IMR-90 (cell line): ENCODE measurements at regions not wholly inside any gene's neighbourhood (a gene's known extent, or its start where the extent isn't known, plus 50 kb on each side); places are given as distances from the start of the nearest gene placed in this dataset.

Experiments used
- ATAC-seq: fragments of 200-7000 bp; cut with Tn5 transposase; 2 replicates; pipeline ENCODE4 v1.9.1; 2020; ENCODE audit warnings: low read depth, mild to moderate bottlenecking, moderate library complexity
- BruUV-seq: library from RNA; stranded (reverse); fragments of 400-500 nt; replicated peaks from 2 replicates; lab custom pipeline; 2021; lab: Mats Ljungman, UMichigan
- CTCF ChIA-PET: fragments of 300-600 bp; formaldehyde crosslinking; extraction: SDS; loops from one replicate; lab custom pipeline; 2021; ENCODE audit warnings: antibody characterized with exemption; lab: Yijun Ruan, JAX
- POLR2A ChIA-PET: fragments of 300-600 bp; sonication (Branson Sonifier 250); formaldehyde crosslinking; loops from one replicate; lab custom pipeline; 2022; ENCODE audit warnings: antibody characterized with exemption; ENCODE audit not compliant: unreplicated experiment; lab: Charles Lee
- DNase-seq: peaks from one replicate; pipeline ENCODE4 v3.0.0; 2013
- H2AFZ ChIP-seq: replicated peaks from 2 replicates; pipeline ENCODE3; 2013; ENCODE audit warnings: low read length, mild to moderate bottlenecking; ENCODE audit not compliant: poor library complexity
- H2AK5ac ChIP-seq: 2 replicates; pipeline ENCODE4 v1.6.1; 2013; ENCODE audit warnings: low read depth, low read length, inconsistent platforms
- H2AK9ac ChIP-seq: replicated peaks from 2 replicates; pipeline ENCODE3; 2013; ENCODE audit warnings: mild to moderate bottlenecking, low read depth, low read length, moderate library complexity; ENCODE audit not compliant: poor library complexity
- H2BK120ac ChIP-seq: 2 replicates; pipeline ENCODE4 v1.6.1; 2013; ENCODE audit warnings: low read depth, low read length, inconsistent platforms
- H2BK15ac ChIP-seq: 3 replicates; pipeline ENCODE4 v1.6.1; 2013; ENCODE audit warnings: low read depth, low read length, inconsistent platforms
- H2BK20ac ChIP-seq: 2 replicates; pipeline ENCODE4 v1.6.1; 2013; ENCODE audit warnings: low read depth, mild to moderate bottlenecking, inconsistent platforms, low read length, moderate library complexity
- H2BK5ac ChIP-seq: 2 replicates; pipeline ENCODE4 v1.6.1; 2013; ENCODE audit warnings: mild to moderate bottlenecking, low read depth, low read length, inconsistent platforms; ENCODE audit not compliant: poor library complexity, severe bottlenecking
- H3K14ac ChIP-seq: replicated peaks from 2 replicates; pipeline ENCODE4 v1.6.1; 2013; ENCODE audit warnings: low read depth, low read length, inconsistent platforms
- H3K18ac ChIP-seq: 2 replicates; pipeline ENCODE4 v1.6.1; 2013; ENCODE audit warnings: low read depth, low read length, control low read depth
- H3K23ac ChIP-seq: 2 replicates; pipeline ENCODE4 v1.6.1; 2013; ENCODE audit warnings: low read depth, low read length, inconsistent platforms
- H3K27ac ChIP-seq: 2 replicates; pipeline ENCODE4 v1.5.1; 2013; ENCODE audit warnings: mild to moderate bottlenecking, control low read depth, low read length; ENCODE audit not compliant: insufficient read depth
- H3K27me3 ChIP-seq: 2 replicates; pipeline ENCODE4 v1.6.1; 2013; ENCODE audit warnings: low read length; ENCODE audit not compliant: control insufficient read depth, insufficient read depth
- H3K36me3 ChIP-seq: 2 replicates; pipeline ENCODE4 v1.6.1; 2013; ENCODE audit warnings: low read length, mixed read lengths; ENCODE audit not compliant: control insufficient read depth, insufficient read depth
- H3K4ac ChIP-seq: 2 replicates; pipeline ENCODE4 v1.6.1; 2013; ENCODE audit warnings: low read depth, low read length, inconsistent platforms
- H3K4me1 ChIP-seq: 2 replicates; pipeline ENCODE4 v1.6.1; 2013; ENCODE audit warnings: low read length, mixed read lengths; ENCODE audit not compliant: control insufficient read depth, insufficient read depth
- H3K4me2 ChIP-seq: 2 replicates; pipeline ENCODE4 v1.6.1; 2013; ENCODE audit warnings: low read depth, mild to moderate bottlenecking, control low read depth, low read length, moderate library complexity
- H3K4me3 ChIP-seq: 2 replicates; pipeline ENCODE4 v1.5.1; 2013; ENCODE audit warnings: low read depth, mild to moderate bottlenecking, control low read depth, low read length, moderate library complexity; ENCODE audit not compliant: insufficient read depth
- H3K56ac ChIP-seq: 2 replicates; pipeline ENCODE4 v1.6.1; 2013; ENCODE audit warnings: low read length, inconsistent platforms; ENCODE audit not compliant: insufficient read depth; ENCODE audit errors: extremely low read depth
- H3K79me1 ChIP-seq, 2 experiments: 2 replicates each; pipeline ENCODE4 v1.6.1; 2013; ENCODE audit warnings: low read length in 2 of 2, inconsistent platforms in 1 of 2, low read depth in 1 of 2
- H3K9ac ChIP-seq: 2 replicates; pipeline ENCODE4 v1.6.1; 2013; ENCODE audit warnings: low read depth, low read length, control low read depth
- H3K9me1 ChIP-seq: 2 replicates; pipeline ENCODE4 v1.6.1; 2013; ENCODE audit warnings: low read length, inconsistent platforms; ENCODE audit not compliant: insufficient read depth
- H3K9me3 ChIP-seq: 2 replicates; pipeline ENCODE4 v1.6.1; 2013; ENCODE audit warnings: low read length; ENCODE audit not compliant: control insufficient read depth, insufficient read depth
- H4K20me1 ChIP-seq: 2 replicates; pipeline ENCODE4 v1.6.1; 2013; ENCODE audit warnings: low read length, inconsistent platforms; ENCODE audit not compliant: insufficient read depth
- H4K5ac ChIP-seq: 2 replicates; pipeline ENCODE4 v1.6.1; 2013; ENCODE audit warnings: mild to moderate bottlenecking, low read depth, low read length, control low read depth
- H4K8ac ChIP-seq, 2 experiments: 2 replicates each; pipeline ENCODE4 v1.6.1; 2013; ENCODE audit warnings: low read depth in 2 of 2, low read length in 2 of 2, control low read depth in 1 of 2, inconsistent platforms in 1 of 2
- H4K91ac ChIP-seq: 2 replicates; pipeline ENCODE4 v1.6.1; 2013; ENCODE audit warnings: low read depth, low read length, inconsistent platforms; ENCODE audit not compliant: insufficient read depth
- BHLHE40 ChIP-seq: fragments of 150-350 bp; IDR thresholded peaks from 2 replicates; pipeline ENCODE4 v1.6.1; 2016; ENCODE audit warnings: mild to moderate bottlenecking, low read depth, low read length
- CEBPB ChIP-seq: IDR thresholded peaks from 2 replicates; pipeline ENCODE4 v1.6.1; 2012; ENCODE audit warnings: low read depth, low read length, improper control_type of control experiment
- CHD1 ChIP-seq: IDR thresholded peaks from 2 replicates; pipeline ENCODE4 v1.6.1; 2012; ENCODE audit warnings: low read depth, low read length, improper control_type of control experiment
- ELK1 ChIP-seq: fragments of 150-350 bp; IDR thresholded peaks from 2 replicates; pipeline ENCODE4 v1.6.1; 2016; ENCODE audit warnings: low read depth, mild to moderate bottlenecking, low read length, moderate library complexity, borderline replicate concordance
- FOS ChIP-seq: fragments of 150-350 bp; IDR thresholded peaks from 2 replicates; pipeline ENCODE4 v1.6.1; 2016; ENCODE audit warnings: low read depth, low read length
- MAFK ChIP-seq: IDR thresholded peaks from 2 replicates; pipeline ENCODE4 v1.6.1; 2012; ENCODE audit warnings: low read depth, low read length, improper control_type of control experiment
- MAZ ChIP-seq: IDR thresholded peaks from 2 replicates; pipeline ENCODE4 v1.6.1; 2012; ENCODE audit warnings: low read depth, mild to moderate bottlenecking, low read length, improper control_type of control experiment, moderate library complexity, borderline replicate concordance
- MXI1 ChIP-seq: IDR thresholded peaks from 2 replicates; pipeline ENCODE4 v1.6.1; 2012; ENCODE audit warnings: low read depth, mild to moderate bottlenecking, low read length, moderate library complexity, borderline replicate concordance
- NFE2L2 ChIP-seq: fragments of 150-350 bp; IDR thresholded peaks from 2 replicates; pipeline ENCODE4 v1.6.1; 2016; ENCODE audit warnings: low read depth, mild to moderate bottlenecking, low read length
- RAD21 ChIP-seq: IDR thresholded peaks from 2 replicates; pipeline ENCODE4 v1.6.1; 2012; ENCODE audit warnings: low read length, improper control_type of control experiment
- USF2 ChIP-seq: fragments of 150-350 bp; IDR thresholded peaks from 2 replicates; pipeline ENCODE4 v1.6.1; 2017; ENCODE audit warnings: mild to moderate bottlenecking, antibody characterized with exemption, low read length, low read depth
- WGBS, 2 experiments: methylation state at CpG; one replicate each; pipeline versions ENCODE4 v1.1.5 to v1.1.7; 2013; ENCODE audit warnings: missing lambda C conversion rate in 2 of 2; ENCODE audit not compliant: insufficient read length in 1 of 2; ENCODE audit errors: extremely low coverage in 2 of 2; 5-methylcytosine and 5-hydroxymethylcytosine counted together
- dilution Hi-C: fragments of 300-500 bp; cut with HindIII; formaldehyde crosslinking; loops from one replicate; pipeline ENCODE4 v1.14.3; 2018; ENCODE audit warnings: low sequenced_read_pairs; ENCODE audit not compliant: unreplicated experiment
- in situ Hi-C: fragments of 300-500 bp; cut with MboI; formaldehyde crosslinking; loops from 3 replicates; pipeline ENCODE4 v1.14.3; 2019; ENCODE audit warnings: low sequenced_read_pairs, inconsistent platforms, mixed read lengths
- intact Hi-C: fragments of 100-400 bp; cut with micrococcal nuclease; formaldehyde crosslinking; loops from 2 replicates; pipeline ENCODE4 v1.10.0; 2022

- peak overlapping the region; percentile 68 for H2AFZ ChIP-seq
- no peaks in the 10 kb centered on the region for H4K20me1 ChIP-seq
- no peak overlapping the region for H2BK5ac ChIP-seq
- no peaks in the 10 kb centered on the region for H3K79me1 ChIP-seq
- BruUV-seq = no TSS peak
- dilution Hi-C loops (no loop called here), intact Hi-C loops (no loop called here), in situ Hi-C loops (loop anchor here (25.0 kb wide), 1 partner anchor 1477 kb away; no protein-coding TSS in a partner anchor)
- ChIA-PET CTCF (no interaction called here), POLR2A (no interaction called here)
- H3K23ac ChIP-seq = no peak overlapping the region
- H3K9me3 ChIP-seq = no peaks in the 10 kb centered on the region
- no peak overlapping the region for H2AK9ac ChIP-seq
- WGBS, 2 experiments = 20% methylated on average over 1 of the region's 9 CpGs; no CpG with 5 or more reads in 1 of the 2 experiments
- H3K9ac ChIP-seq = no peak overlapping the region
- H3K18ac ChIP-seq = no peak overlapping the region
- H3K4me1 ChIP-seq = no peaks in the 10 kb centered on the region
- H2BK15ac ChIP-seq = no peak overlapping the region
- H2AK5ac ChIP-seq = no peak overlapping the region
- no peaks in the 10 kb centered on the region; the same call in none of the 2 replicates for H3K27me3 ChIP-seq
- H3K4ac ChIP-seq = no peak overlapping the region
- no peak overlapping the region for H3K4me2 ChIP-seq
- H4K91ac ChIP-seq = no peak overlapping the region
- no peaks in the 10 kb centered on the region for H3K9me1 ChIP-seq
- no peak for TF ChIP-seq MAFK
- TF ChIP-seq MAZ = no peak
- TF ChIP-seq CHD1 = no peak
- TF ChIP-seq CEBPB = no peak
- TF ChIP-seq MXI1 = no peak
- no peak for TF ChIP-seq FOS
- no peak for TF ChIP-seq BHLHE40
- TF ChIP-seq ELK1 = no peak
- no peak for TF ChIP-seq USF2
- TF ChIP-seq NFE2L2 = no peak
- TF ChIP-seq RAD21 = no peak
- no peak overlapping the region for H2BK120ac ChIP-seq
- no peak overlapping the region for H3K56ac ChIP-seq
- no peak overlapping the region for H4K8ac ChIP-seq
- ATAC-seq = no peak
- H3K27ac ChIP-seq = no peak overlapping the region
- H2BK20ac ChIP-seq = no peak overlapping the region
- no peak overlapping the region for H4K5ac ChIP-seq
- H3K4me3 ChIP-seq = no peak overlapping the region
- no peak for DNase-seq
- no peak overlapping the region for H3K14ac ChIP-seq
- no peaks in the 10 kb centered on the region for H3K36me3 ChIP-seq
Measured at GRCh38 chr18:55110436-55110835, 151.2 kb upstream of the CCDC68 start.
